NCI-H1436 treated with DMSO at 0.1 percent for 48 hours (cell line): ENCODE measurements at regions not wholly inside any gene's neighbourhood (a gene's known extent, or its start where the extent isn't known, plus 50 kb on each side); places are given as distances from the start of the nearest gene placed in this dataset.
"Not testable (repeated sequence)": the region's sequence is repeated elsewhere in the genome, so short reads cannot be mapped to it uniquely, and the experiment has no call there.

Source experiments
- DNase-seq: peaks from one replicate; lab custom pipeline; 2025; lab: John Stamatoyannopoulos, UW

DNA sequence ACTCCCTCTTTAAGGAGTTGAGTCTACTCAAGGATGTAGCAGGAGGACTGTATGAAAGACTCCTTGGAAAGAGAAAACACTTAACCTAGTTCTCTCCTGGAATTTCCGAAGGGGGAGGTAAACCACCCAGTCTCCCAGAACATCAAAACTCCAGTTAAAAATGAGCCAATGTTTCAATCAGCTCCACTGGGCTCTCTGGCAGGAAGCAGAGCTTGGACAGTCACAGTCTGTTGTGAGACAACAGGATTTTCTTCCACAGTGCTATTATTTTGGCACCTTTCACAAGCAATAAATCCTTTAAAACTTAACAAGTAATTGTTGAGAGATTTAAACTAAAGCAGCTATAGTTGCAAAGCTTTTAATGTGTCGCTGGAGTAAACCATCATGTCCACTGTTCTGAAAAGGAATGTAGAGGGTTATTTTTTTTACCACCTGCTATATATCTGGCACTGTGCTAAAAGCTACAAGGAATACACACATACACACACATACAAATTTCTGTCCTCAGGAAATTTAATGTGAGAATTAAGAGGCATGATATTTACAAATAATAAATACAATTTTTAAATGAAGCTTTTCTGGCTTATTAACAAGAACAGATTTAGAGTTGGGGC, 229.2 kb upstream of the INTU start:
- no peak for DNase-seq

DNA sequence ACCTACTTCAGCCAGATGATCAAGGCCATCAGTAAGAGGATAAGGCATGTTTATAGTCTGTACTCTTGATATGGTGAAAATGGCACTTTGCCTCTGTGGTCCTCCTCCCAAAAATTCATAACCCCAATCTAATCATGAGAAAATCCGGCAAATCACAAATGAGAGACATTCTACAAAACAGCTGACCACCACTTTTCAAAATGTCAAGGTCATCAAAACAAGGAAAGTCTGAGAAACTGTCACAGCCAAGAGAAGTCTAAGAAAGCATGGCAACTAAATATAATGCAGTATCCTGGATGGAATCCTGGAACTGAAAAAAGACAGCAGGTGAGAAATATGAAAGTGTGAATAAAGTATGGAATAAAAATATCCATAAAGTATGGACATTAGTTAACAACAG, 226.6 kb upstream of the INTU start:
- DNase-seq: no peak

- DNase-seq: not testable (repeated sequence)
Measured at GRCh38 chr4:127407572-127407971, 225.2 kb upstream of the INTU start.

- no peak for DNase-seq
Measured at GRCh38 chr4:127410201-127410600, 222.6 kb upstream of the INTU start.

DNA sequence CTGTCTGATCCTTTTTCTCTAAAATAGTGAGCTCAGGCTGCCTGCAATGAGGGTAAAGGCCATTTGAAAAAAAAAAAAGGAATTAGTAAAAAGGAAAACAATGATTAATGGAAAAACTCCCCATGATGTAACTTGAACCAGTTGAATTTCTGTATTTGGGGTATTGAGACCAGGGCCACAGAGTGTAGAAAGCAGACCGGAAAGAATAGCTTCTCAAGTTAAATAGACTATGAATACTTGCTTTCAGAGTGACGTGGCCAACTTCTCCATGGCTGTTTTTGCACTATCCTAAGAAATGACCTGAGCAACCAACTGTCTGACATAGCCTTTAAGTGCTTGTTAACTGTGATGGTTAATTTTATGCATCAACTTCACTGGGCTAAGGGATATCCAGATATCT, 222.1 kb upstream of the INTU start:
- no peak for DNase-seq

DNA sequence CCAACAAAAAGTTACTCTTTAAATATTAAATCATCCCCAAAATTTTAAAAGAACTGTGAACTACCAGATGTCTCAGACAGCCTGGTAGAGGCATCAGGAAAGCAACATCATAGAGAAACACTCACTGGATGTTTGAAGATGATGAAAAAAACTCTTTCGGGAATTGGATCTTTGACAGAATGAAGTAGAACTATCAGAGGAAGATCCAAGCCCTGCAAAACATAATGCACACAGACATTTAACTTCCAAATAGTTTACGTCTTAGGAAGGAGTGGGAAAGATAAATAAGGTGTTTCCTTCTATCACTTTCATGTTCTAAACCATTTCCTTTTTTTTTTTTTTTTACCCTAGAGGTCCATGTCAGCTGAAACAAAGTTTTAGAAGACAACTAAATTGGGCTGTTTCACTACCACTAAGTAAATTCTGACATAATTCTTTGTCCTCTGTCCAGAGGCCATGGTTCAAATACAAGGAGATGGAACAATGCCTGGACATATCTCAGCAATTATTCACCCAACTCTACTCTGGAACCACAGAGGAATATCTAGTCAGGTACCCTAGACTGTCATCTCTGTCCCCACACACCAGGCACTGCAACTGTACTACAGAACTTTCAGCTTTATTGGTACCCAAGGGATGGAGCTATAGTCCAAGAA, 217.7 kb upstream of the INTU start:
- DNase-seq: no peak

DNA sequence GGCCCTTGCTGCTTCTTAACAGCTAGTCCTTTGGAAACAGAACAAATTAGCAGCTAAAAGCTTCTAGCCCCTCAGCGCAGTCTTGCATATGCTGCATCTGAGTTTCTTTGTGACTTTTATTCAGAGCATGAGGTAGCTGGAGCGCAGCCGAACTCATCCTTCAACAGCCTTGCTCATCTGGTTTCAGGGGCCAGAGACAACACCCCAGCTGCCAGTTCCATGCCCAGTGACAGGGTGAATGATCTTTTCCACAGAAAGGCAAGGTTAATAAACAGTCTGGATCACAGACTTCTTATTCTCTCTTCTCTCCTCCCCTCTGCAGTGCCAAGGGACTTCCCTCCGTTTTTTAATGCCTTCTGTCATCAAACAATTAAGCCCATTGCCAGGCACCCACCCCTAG, 216.6 kb upstream of the INTU start:
- DNase-seq: no peak

- no peak for DNase-seq
Measured at GRCh38 chr4:127417885-127418535, 214.7 kb upstream of the INTU start.

DNA sequence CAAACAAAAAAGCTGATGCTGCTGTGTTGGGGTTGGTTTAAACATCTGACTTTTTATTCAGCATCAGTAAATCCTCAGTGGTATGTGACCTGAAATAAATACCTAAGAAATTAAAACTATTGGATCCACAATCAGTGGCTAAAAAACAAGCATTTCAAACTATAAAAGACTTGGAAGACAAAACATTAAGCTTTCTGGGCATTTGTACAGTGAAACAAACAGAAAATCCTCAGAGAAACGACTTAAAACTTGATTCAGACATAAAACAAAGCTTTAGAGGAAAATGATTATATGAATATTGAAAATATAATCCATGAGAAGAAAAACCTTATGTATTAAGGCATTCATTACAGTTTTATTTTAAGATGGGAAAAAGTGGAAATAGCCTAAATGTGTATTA, 213.3 kb upstream of the INTU start:
- DNase-seq: no peak

DNA sequence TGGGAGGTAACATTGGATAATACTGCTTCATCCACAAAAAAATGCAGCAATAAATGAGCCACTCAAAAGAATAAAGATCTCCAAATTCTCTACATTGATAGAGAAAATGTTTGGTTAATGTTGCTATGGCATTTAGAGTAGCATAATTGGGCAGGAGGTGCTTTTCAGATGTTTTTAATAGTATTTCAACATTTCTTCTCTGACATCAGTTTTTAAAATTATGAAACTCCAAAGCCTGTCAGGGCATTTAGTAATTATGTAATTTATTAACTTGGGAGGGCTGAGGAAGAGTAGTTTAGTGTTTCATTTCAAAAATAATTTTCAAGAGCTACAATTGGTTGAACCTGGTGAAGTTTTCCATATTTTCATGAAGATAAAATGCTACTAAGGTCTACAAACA, 211.3 kb upstream of the INTU start:
- DNase-seq: no peak

DNA sequence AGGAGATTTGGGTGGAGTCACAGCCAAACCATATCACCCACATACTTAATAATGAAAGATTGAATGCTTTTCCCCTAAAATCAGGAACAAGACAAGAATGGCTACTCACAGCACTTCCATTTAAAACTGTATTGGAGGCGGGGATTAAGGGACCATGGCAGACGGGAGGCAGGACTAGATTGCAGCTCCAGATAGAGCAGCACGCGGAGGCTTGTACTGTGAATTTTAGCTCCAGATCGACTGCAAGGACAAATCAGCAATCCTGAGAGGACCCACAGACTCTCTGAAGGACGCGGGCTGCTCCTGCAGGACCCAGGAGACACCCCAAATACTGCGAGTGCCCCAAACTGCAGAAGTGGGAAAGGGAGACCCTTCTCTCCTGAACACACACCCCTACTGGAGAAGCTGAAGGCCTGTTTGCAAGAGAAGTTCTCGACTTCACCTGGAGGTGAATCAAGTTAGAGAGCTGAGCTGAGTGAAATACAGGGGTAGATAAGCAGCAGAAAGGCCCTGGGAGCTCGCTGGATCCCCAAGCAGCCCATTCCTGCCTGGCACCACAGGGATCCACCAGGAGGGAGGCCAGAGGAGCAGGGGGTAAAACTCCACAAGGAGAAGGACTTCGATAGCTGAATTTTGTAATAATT, 207.4 kb upstream of the INTU start:
- no peak for DNase-seq

DNA sequence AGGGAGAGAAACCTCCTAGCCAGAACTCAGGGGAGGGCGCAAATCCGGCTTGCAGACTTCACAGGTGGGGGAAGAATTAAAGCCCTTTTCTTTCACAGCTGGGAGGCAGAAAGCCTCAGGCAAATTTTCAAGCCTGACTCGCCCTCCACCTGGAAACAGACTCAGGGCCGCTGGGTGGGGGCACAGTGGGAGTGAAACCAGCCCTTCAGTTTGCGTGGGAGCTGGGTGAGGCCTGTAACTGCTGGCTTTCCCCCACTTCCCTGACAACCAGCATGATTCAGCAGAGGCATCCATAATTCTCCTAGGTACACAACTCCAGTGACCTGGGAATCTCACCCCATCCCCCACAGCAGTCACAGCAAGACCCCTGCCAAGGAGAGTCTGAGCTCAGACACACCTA, 206.9 kb upstream of the INTU start:
- DNase-seq: no peak

- no peak for DNase-seq
Measured at GRCh38 chr4:127441571-127441970, 191.2 kb upstream of the INTU start.

- no peak for DNase-seq
Measured at GRCh38 chr4:127445471-127445870, 187.3 kb upstream of the INTU start.

- DNase-seq: no peak
Measured at GRCh38 chr4:127446427-127446885, 186.3 kb upstream of the INTU start.

GRCh38 chr4:127448986-127449385, 183.8 kb upstream of the INTU start:
- DNase-seq: no peak

DNA sequence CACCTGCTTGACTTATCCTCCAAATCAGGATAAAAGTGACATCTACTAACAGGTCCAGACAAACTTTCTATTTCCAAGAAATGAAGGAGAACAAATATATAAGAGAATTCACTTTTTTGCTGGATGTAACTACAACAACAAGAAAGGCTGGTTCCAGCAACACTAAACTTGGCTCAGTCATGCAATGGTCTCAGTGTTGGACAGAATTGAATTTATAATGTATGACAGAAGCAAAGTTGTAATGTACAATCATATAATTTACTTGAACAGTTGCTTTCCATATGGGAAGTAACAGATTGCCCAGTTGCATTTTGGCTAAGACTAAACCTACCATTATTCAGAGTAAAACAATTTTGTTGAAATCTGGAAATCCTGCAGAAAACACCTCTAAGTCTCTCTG, 183.3 kb upstream of the INTU start:
- DNase-seq: no peak

- no peak for DNase-seq
Measured at GRCh38 chr4:127450276-127450675, 182.5 kb upstream of the INTU start.

- no peak for DNase-seq
Measured at GRCh38 chr4:127463883-127464282, 168.9 kb upstream of the INTU start.

DNA sequence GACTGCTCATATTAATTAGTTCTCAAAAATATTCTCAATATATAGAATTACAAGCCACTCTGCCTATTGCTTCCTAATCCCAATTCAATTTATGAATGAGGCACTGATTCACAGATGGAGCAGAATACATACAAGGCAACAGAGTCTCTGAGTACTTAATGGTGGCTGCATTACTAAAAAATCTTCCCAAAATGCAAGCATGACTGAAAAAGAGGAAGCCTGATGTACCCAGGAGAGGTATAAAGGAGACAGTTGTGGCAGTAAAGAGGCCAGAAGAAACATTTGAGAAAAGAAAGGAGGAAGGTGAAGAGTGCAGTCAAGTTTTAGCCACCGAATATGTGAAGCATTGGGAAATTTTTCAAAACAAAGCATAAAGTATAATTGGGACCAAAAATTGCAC, 163.2 kb upstream of the INTU start:
- no peak for DNase-seq

GRCh38 chr4:127469959-127470809, 162.6 kb upstream of the INTU start:
- DNase-seq: no peak

GRCh38 chr4:127478271-127478670, 154.5 kb upstream of the INTU start:
- DNase-seq: not testable (repeated sequence)
